SK-N-SH (cell line): ENCODE measurements at regions not wholly inside any gene's neighbourhood (a gene's known extent, or its start where the extent isn't known, plus 50 kb on each side); places are given as distances from the start of the nearest gene placed in this dataset.

Experiments used
- JUND ChIP-seq: IDR thresholded peaks from 2 replicates; pipeline ENCODE4 v1.4.0; 2012
- MXI1 ChIP-seq: IDR thresholded peaks from 2 replicates; pipeline ENCODE4 v1.6.1; 2012; ENCODE audit warnings: mild to moderate bottlenecking, low read depth, low read length, improper control_type of control experiment
- POLR2AphosphoS5 ChIP-seq: IDR thresholded peaks from 2 replicates; pipeline ENCODE4 v1.6.1; 2012; ENCODE audit warnings: low read depth, low read length
- RFX5 ChIP-seq: IDR thresholded peaks from 2 replicates; pipeline ENCODE4 v1.6.1; 2012; ENCODE audit warnings: mild to moderate bottlenecking, improper control_type of control experiment, low read length
- SIN3A ChIP-seq: IDR thresholded peaks from 2 replicates; pipeline ENCODE4 v1.6.1; 2012; ENCODE audit warnings: low read depth, mild to moderate bottlenecking, low read length, moderate library complexity, borderline replicate concordance
- SMC3 ChIP-seq: IDR thresholded peaks from 2 replicates; pipeline ENCODE4 v1.6.1; 2012; ENCODE audit warnings: low read depth, low read length, improper control_type of control experiment
- TAF1 ChIP-seq: IDR thresholded peaks from 2 replicates; pipeline ENCODE4 v1.6.1; 2012; ENCODE audit warnings: low read depth, mild to moderate bottlenecking, low read length, moderate library complexity, borderline replicate concordance
- TF ChIP-seq, protein P1 (sequence below): fragments of 200-600 bp; sonication (generic); IDR thresholded peaks from 2 replicates; pipeline ENCODE4 v1.6.1; 2017; ENCODE audit warnings: antibody characterized with exemption, mild to moderate bottlenecking, moderate library complexity
- TF ChIP-seq, protein P2 (sequence below): IDR thresholded peaks from 2 replicates; pipeline ENCODE4 v1.6.1; 2012; ENCODE audit warnings: mild to moderate bottlenecking, low read depth, low read length, moderate library complexity

DNA sequence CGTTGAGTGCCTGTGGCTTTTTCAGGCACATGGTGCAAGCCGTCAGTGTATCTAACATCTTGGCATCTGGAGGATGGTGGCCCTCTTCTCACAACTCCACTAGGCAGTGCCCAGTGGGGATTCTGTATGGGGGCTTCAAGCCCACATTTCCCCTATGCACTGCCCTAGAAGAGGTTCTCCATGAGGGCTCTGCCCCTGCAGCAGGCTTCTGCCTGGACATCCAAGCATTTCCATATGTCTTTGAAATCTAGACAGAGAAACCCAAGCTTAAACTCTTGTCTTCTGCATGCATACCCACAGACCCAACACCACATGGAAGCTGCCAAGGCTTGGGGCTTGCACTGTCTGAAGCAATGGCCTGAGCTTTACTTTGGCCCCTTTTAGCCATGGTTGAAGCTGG is 146.4 kb downstream of the ARL4A start:
- TF ChIP-seq RFX5 = no peak
- TF ChIP-seq SMC3 = no peak
- TF ChIP-seq JUND = no peak
- TF ChIP-seq, protein P1, sequence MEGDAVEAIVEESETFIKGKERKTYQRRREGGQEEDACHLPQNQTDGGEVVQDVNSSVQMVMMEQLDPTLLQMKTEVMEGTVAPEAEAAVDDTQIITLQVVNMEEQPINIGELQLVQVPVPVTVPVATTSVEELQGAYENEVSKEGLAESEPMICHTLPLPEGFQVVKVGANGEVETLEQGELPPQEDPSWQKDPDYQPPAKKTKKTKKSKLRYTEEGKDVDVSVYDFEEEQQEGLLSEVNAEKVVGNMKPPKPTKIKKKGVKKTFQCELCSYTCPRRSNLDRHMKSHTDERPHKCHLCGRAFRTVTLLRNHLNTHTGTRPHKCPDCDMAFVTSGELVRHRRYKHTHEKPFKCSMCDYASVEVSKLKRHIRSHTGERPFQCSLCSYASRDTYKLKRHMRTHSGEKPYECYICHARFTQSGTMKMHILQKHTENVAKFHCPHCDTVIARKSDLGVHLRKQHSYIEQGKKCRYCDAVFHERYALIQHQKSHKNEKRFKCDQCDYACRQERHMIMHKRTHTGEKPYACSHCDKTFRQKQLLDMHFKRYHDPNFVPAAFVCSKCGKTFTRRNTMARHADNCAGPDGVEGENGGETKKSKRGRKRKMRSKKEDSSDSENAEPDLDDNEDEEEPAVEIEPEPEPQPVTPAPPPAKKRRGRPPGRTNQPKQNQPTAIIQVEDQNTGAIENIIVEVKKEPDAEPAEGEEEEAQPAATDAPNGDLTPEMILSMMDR = no peak
- TF ChIP-seq, protein P2, sequence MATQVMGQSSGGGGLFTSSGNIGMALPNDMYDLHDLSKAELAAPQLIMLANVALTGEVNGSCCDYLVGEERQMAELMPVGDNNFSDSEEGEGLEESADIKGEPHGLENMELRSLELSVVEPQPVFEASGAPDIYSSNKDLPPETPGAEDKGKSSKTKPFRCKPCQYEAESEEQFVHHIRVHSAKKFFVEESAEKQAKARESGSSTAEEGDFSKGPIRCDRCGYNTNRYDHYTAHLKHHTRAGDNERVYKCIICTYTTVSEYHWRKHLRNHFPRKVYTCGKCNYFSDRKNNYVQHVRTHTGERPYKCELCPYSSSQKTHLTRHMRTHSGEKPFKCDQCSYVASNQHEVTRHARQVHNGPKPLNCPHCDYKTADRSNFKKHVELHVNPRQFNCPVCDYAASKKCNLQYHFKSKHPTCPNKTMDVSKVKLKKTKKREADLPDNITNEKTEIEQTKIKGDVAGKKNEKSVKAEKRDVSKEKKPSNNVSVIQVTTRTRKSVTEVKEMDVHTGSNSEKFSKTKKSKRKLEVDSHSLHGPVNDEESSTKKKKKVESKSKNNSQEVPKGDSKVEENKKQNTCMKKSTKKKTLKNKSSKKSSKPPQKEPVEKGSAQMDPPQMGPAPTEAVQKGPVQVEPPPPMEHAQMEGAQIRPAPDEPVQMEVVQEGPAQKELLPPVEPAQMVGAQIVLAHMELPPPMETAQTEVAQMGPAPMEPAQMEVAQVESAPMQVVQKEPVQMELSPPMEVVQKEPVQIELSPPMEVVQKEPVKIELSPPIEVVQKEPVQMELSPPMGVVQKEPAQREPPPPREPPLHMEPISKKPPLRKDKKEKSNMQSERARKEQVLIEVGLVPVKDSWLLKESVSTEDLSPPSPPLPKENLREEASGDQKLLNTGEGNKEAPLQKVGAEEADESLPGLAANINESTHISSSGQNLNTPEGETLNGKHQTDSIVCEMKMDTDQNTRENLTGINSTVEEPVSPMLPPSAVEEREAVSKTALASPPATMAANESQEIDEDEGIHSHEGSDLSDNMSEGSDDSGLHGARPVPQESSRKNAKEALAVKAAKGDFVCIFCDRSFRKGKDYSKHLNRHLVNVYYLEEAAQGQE = no peak
- TF ChIP-seq POLR2AphosphoS5 = no peak
- no peak for TF ChIP-seq TAF1
- TF ChIP-seq SIN3A = no peak
- no peak for TF ChIP-seq MXI1
